Mucosa of descending colon (tissue), 3 donors: ENCODE measurements at regions not wholly inside any gene's neighbourhood (a gene's known extent, or its start where the extent isn't known, plus 50 kb on each side); places are given as distances from the start of the nearest gene placed in this dataset.
"Not testable (repeated sequence)": the region's sequence is repeated elsewhere in the genome, so short reads cannot be mapped to it uniquely, and the experiment has no call there.

Source experiments
- ATAC-seq: fragments of 200-7000 bp; cut with Tn5 transposase; one replicate; pipeline ENCODE4 v1.9.1; 2020; ENCODE audit warnings: mild to moderate bottlenecking, moderate library complexity
- DNase-seq, 3 donors: peaks; one replicate each; pipeline ENCODE4 v3.0.0-alpha.2; 2020
- H3K36me3 ChIP-seq: fragments of 200-600 bp; one replicate; pipeline ENCODE4 v1.8.0; 2021; ENCODE audit warnings: low read depth, mild to moderate bottlenecking
- H3K4me1 ChIP-seq: fragments of 200-600 bp; one replicate; pipeline ENCODE4 v1.8.0; 2021; ENCODE audit warnings: low read depth, mild to moderate bottlenecking
- H3K4me3 ChIP-seq: fragments of 200-600 bp; one replicate; pipeline ENCODE4 v1.8.0; 2021; ENCODE audit warnings: mild to moderate bottlenecking
- H3K9me3 ChIP-seq: fragments of 200-600 bp; one replicate; pipeline ENCODE4 v1.8.0; 2021; ENCODE audit warnings: mild to moderate bottlenecking
- CTCF ChIP-seq: fragments of 200-600 bp; IDR thresholded peaks from one replicate; pipeline ENCODE4 v1.8.0; 2022; ENCODE audit warnings: antibody characterized with exemption, mild to moderate bottlenecking
- intact Hi-C, 2 donors: fragments of 100-400 bp; cut with DNase I in 1 of 2; cut with micrococcal nuclease in 1 of 2; formaldehyde crosslinking; loops; one replicate each; pipeline versions ENCODE4 v1.11.0 to v1.11.1; 2022; cut with DNase I, micrococcal nuclease
- donor health status: DM: no; HTN: no; CAD: no; lungs with moderate emphysema.
- donor health status: DM: no; HTN: no; CAD: no.
- donor health status: DM: no; HTN: yes; CAD: no.

- DNase-seq (no peak), ATAC-seq (no peak)
- Histone ChIP-seq H3K4me3 (no peak overlapping the region), H3K4me1 (no peaks in the 10 kb centered on the region), H3K9me3 (no peaks in the 10 kb centered on the region), H3K36me3 (no peaks in the 10 kb centered on the region)
- intact Hi-C loops: no loop called here
- TF ChIP-seq CTCF: no peak
Observed at GRCh38 chr1:105459759-105460158, 1596.7 kb upstream of the PRMT6 start.

GRCh38 chr1:105462308-105462707 is 1594.2 kb upstream of the PRMT6 start:
- ATAC-seq: no peak
- H3K4me3 ChIP-seq: no peak overlapping the region

GRCh38 chr1:105467549-105467948 is 1588.9 kb upstream of the PRMT6 start:
- TF ChIP-seq CTCF: no peak
- intact Hi-C loops: no loop called here
- Histone ChIP-seq H3K9me3 (no peaks in the 10 kb centered on the region), H3K4me1 (no peaks in the 10 kb centered on the region), H3K36me3 (no peaks in the 10 kb centered on the region), H3K4me3 (no peak overlapping the region)
- ATAC-seq (no peak), DNase-seq (no peak)

More at GRCh38 chr1:105462308-105462707, 1594.2 kb upstream of the PRMT6 start:
- no peak for DNase-seq
- Histone ChIP-seq H3K36me3 (no peaks in the 10 kb centered on the region), H3K9me3 (no peaks in the 10 kb centered on the region), H3K4me1 (no peaks in the 10 kb centered on the region)
- no peak for TF ChIP-seq CTCF
- intact Hi-C loops: no loop called here

GRCh38 chr1:105470541-105470940 is 1585.9 kb upstream of the PRMT6 start:
- intact Hi-C loops, DNase-seq, H3K4me1 ChIP-seq, H3K36me3 ChIP-seq, ATAC-seq, H3K4me3 ChIP-seq, H3K9me3 ChIP-seq: not testable (repeated sequence)

GRCh38 chr1:105483436-105483835 is 1573.0 kb upstream of the PRMT6 start:
- DNase-seq (no peak), ATAC-seq (no peak)
- intact Hi-C loops: no loop called here
- H3K9me3 ChIP-seq: no peaks in the 10 kb centered on the region
- TF ChIP-seq CTCF: no peak
- no peaks in the 10 kb centered on the region for H3K36me3 ChIP-seq
- H3K4me3 ChIP-seq: no peak overlapping the region
- no peaks in the 10 kb centered on the region for H3K4me1 ChIP-seq

GRCh38 chr1:105485207-105485606 is 1571.3 kb upstream of the PRMT6 start:
- no peak overlapping the region for H3K4me3 ChIP-seq
- TF ChIP-seq CTCF: no peak
- H3K4me1 ChIP-seq: no peaks in the 10 kb centered on the region
- H3K9me3 ChIP-seq: no peaks in the 10 kb centered on the region
- intact Hi-C loops: no loop called here
- ATAC-seq (no peak), DNase-seq (no peak)
- H3K36me3 ChIP-seq: no peaks in the 10 kb centered on the region
